Tibial artery (tissue), 4 donors: ENCODE measurements at regions not wholly inside any gene's neighbourhood (a gene's known extent, or its start where the extent isn't known, plus 50 kb on each side); places are given as distances from the start of the nearest gene placed in this dataset.

Experiments used
- DNase-seq, 2 donors: peaks; one replicate each; pipeline ENCODE4 v3.0.0-alpha.2; 2019
- H3K27ac ChIP-seq, 2 donors: fragments of 200-600 bp; sonication (generic) in 1 of 2; 1 replicate in 1 of 2; 2 replicates in 1 of 2; pipeline ENCODE4 v1.5.1; 2018 to 2019; ENCODE audit warnings: mild to moderate bottlenecking in 1 of 2
- H3K27me3 ChIP-seq, 2 donors: fragments of 200-600 bp; sonication (generic) in 1 of 2; one replicate each; pipeline versions ENCODE4 v1.5.1 to v1.6.0; 2016 to 2019
- H3K36me3 ChIP-seq, 3 donors: fragments of 200-600 bp; sonication (generic) in 2 of 3; one replicate each; pipeline ENCODE4 v1.5.1; 2016 to 2019; ENCODE audit warnings: mild to moderate bottlenecking in 2 of 3
- H3K4me1 ChIP-seq, 4 donors: fragments of 200-600 bp; sonication (generic) in 2 of 4; 1 replicate in 3 of 4; 2 replicates in 1 of 4; pipeline ENCODE4 v1.5.1; 2016 to 2019
- H3K4me3 ChIP-seq, 2 donors: fragments of 200-600 bp; sonication (generic) in 1 of 2; 1 replicate in 1 of 2; 2 replicates in 1 of 2; pipeline ENCODE4 v1.5.1; 2018 to 2019; ENCODE audit warnings: mild to moderate bottlenecking in 2 of 2
- H3K9me3 ChIP-seq, 3 donors: fragments of 200-600 bp; sonication (generic) in 1 of 3; one replicate each; pipeline ENCODE4 v1.5.1; 2016 to 2019
- intact Hi-C: fragments of 100-400 bp; cut with DNase I; formaldehyde crosslinking; loops from one replicate; pipeline ENCODE4 v1.15.0; 2023; ENCODE audit warnings: low total_unique reads
- TF ChIP-seq, protein P1 (sequence below), 2 experiments: fragments of 200-600 bp in 1 of 2; fragments of 450-650 bp in 1 of 2; IDR thresholded peaks; one replicate each; pipeline ENCODE4 v1.5.1; 2017 to 2019; ENCODE audit warnings: antibody characterized with exemption in 2 of 2, mild to moderate bottlenecking in 1 of 2, moderate library complexity in 1 of 2

DNA sequence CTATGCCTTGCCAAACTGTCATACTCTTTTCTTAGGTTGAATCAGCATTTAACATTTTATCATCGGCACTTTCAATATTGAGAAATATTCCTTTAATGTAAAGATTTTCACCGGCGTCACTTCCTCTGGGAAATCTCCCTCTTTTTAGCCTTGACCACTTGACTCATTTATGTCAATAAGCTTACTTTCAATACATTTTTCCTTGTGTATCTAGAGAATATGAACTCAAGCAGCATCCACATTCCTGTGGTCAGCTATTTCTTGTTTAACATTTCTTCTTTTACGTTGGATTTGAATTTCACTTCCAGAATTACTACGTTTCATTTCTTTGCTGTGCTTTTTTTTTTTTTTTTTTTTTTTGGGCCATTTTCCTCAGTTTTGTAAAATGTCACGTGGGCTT, 271.2 kb upstream of the HTR2A start:
- peaks cover 0 to 8% (median 0%) of the 10 kb centered on the region in 4 donors for H3K4me1 ChIP-seq
- no peaks in the 10 kb centered on the region for H3K9me3 ChIP-seq
- H3K36me3 ChIP-seq: no peaks in the 10 kb centered on the region
- no peak overlapping the region for H3K4me3 ChIP-seq
- DNase-seq: no peak
- H3K27ac ChIP-seq: no peak overlapping the region
- TF ChIP-seq, protein P1, sequence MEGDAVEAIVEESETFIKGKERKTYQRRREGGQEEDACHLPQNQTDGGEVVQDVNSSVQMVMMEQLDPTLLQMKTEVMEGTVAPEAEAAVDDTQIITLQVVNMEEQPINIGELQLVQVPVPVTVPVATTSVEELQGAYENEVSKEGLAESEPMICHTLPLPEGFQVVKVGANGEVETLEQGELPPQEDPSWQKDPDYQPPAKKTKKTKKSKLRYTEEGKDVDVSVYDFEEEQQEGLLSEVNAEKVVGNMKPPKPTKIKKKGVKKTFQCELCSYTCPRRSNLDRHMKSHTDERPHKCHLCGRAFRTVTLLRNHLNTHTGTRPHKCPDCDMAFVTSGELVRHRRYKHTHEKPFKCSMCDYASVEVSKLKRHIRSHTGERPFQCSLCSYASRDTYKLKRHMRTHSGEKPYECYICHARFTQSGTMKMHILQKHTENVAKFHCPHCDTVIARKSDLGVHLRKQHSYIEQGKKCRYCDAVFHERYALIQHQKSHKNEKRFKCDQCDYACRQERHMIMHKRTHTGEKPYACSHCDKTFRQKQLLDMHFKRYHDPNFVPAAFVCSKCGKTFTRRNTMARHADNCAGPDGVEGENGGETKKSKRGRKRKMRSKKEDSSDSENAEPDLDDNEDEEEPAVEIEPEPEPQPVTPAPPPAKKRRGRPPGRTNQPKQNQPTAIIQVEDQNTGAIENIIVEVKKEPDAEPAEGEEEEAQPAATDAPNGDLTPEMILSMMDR (IDR thresholded peaks at IDR 0.05): no peak
- intact Hi-C loops: no loop called here
- no peaks in the 10 kb centered on the region for H3K27me3 ChIP-seq

DNA sequence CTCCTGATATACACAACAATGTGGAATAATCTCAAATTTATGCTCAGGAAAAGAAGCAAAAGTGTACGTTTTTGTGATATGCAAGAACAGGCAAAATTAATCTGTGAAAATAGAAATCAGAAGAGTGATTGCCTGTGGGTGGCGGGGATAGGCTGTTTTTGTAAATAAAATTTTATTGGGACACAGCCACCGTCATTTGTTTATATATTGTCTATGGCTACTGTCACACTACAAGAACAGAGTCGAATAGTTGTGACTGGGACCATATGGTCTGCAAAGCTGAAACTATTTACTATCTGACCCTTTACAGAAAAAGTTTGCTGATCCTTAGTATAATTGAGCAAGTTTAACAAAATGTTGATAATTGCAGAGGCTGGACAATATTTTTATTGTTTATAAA, 269.5 kb upstream of the HTR2A start:
- H3K27ac ChIP-seq: no peak overlapping the region

DNA sequence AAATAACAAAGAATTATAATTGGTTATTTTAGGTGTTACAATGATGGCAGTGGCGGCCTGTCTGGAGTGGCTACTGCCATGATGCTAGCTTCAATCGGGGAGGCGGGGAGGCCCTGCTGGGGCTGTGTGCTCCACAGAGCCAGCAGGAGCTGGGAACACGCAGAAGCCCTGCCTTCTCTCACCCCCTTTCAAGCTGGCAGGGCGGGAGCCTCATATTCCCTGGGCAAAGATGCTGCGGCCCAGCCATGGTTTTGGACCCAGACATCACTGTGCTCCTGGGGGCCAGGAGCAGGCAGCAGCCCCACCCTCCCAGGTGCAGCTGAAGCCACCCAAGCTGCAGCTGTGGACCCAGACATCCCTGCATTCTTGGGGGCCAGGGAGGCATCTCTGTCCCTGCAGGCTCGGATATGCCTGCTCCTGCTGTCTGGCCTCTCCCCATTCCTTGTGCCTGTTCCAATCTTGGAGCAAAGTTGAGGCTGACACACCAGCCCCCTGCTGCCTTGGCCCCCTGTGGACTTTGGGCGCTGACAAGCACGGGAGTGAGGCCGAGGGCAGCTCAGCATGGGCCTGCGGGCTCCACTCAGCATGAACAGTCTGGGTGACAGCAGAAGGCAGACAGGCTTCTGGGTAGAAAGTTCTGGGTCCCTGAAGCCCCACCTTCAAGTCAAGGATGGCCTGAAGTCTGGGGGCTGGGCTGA, 263.1 kb upstream of the HTR2A start:
- no peaks in the 10 kb centered on the region for H3K4me1 ChIP-seq
- TF ChIP-seq, protein P1 (IDR thresholded peaks at IDR 0.05): no peak
- H3K27ac ChIP-seq: no peak overlapping the region
- H3K9me3 ChIP-seq: no peaks in the 10 kb centered on the region
- DNase-seq: no peak
- no peak overlapping the region for H3K4me3 ChIP-seq
- H3K27me3 ChIP-seq: no peaks in the 10 kb centered on the region
- no peaks in the 10 kb centered on the region for H3K36me3 ChIP-seq
- intact Hi-C loops: no loop called here

More for the DNA sequence above, 269.5 kb upstream of the HTR2A start:
- Histone ChIP-seq H3K4me3 (no peak overlapping the region), H3K27me3 (no peaks in the 10 kb centered on the region), H3K36me3 (no peaks in the 10 kb centered on the region), H3K9me3 (no peaks in the 10 kb centered on the region), H3K4me1 (peaks cover 0 to 8% (median 0%) of the 10 kb centered on the region in 4 donors)
- TF ChIP-seq, protein P1 (IDR thresholded peaks at IDR 0.05): no peak
- intact Hi-C loops: no loop called here
- no peak for DNase-seq

DNA sequence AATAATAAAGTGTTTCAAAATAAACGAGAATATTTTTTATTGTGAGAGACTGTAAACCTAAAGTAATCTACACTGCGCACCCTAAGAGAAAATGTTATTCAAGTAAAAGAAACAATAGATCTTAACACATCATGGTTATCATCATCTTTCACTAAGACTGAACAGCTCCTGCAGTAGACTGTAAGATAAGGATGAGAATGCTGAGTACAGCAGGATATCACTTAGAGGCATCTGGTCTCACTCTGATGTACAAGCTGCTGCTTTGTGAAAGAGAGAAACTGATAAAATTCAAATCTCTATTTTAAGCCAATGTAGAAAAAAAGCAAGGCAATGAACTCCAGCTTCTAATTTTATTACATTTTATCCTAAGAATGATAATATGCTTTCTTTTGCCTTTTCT, 261.7 kb upstream of the HTR2A start:
- no peaks in the 10 kb centered on the region for H3K4me1 ChIP-seq
- H3K9me3 ChIP-seq: no peaks in the 10 kb centered on the region
- no peak overlapping the region for H3K27ac ChIP-seq
- intact Hi-C loops: no loop called here
- no peak overlapping the region for H3K4me3 ChIP-seq
- H3K27me3 ChIP-seq: no peaks in the 10 kb centered on the region
- DNase-seq: no peak
- TF ChIP-seq, protein P1 (IDR thresholded peaks at IDR 0.05): no peak
- H3K36me3 ChIP-seq: no peaks in the 10 kb centered on the region

DNA sequence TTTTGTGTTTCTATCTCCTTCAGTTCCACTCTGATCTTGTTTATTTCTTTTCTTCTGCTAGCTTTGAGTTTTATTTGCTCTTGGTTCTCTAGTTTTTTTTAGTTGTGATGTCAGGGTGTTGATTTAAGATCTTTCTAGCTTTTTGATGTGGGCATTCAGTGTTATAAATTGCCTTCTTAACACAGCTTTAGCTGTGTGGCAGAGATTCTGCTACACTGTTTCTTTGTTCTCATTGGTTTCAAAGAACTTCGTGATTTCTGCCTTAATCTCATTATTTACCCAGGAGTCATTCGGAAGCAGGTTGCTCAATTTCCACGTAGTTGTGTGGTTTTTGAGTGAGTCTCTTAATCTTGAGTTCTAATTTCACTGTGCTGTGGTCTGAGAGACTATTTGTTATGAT, 251.7 kb upstream of the HTR2A start:
- TF ChIP-seq, protein P1 (IDR thresholded peaks at IDR 0.05): no peak
- Histone ChIP-seq H3K9me3 (no peaks in the 10 kb centered on the region), H3K4me3 (no peak overlapping the region), H3K36me3 (no peaks in the 10 kb centered on the region), H3K27ac (no peak overlapping the region), H3K27me3 (no peaks in the 10 kb centered on the region), H3K4me1 (no peaks in the 10 kb centered on the region)
- intact Hi-C loops: no loop called here
- DNase-seq: no peak

DNA sequence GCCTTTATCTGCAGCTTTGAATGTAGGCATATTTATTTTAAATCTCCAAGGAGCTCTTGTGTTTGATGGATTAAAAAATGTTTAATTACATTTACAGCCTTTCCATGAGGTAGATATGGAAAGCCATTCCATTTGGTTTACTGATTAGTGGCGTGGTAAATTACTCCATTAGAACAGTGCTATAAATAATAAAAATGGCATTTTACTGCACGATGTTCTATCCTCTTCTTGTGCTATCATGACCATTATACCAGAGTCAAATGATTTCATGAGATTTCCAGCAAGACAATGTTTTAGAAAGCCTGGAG, 250.9 kb upstream of the HTR2A start:
- no peak for DNase-seq
- no peaks in the 10 kb centered on the region for H3K4me1 ChIP-seq
- H3K36me3 ChIP-seq: no peaks in the 10 kb centered on the region
- no peak overlapping the region for H3K27ac ChIP-seq
- TF ChIP-seq, protein P1 (IDR thresholded peaks at IDR 0.05): no peak
- H3K4me3 ChIP-seq: no peak overlapping the region
- H3K27me3 ChIP-seq: no peaks in the 10 kb centered on the region
- intact Hi-C loops: no loop called here
- no peaks in the 10 kb centered on the region for H3K9me3 ChIP-seq
